ENCODE measurements at regions not wholly inside any gene's neighbourhood (a gene's known extent, or its start where the extent isn't known, plus 50 kb on each side); places are given as distances from the start of the nearest gene placed in this dataset.

- no peak for DNase-seq (ENCODE audit: low spot score)
These were observed 62.3 kb upstream of the PARVA start for GRCh38 chr11:12315024-12315423.

- no peak for DNase-seq (ENCODE audit: low spot score)
These were observed 60.9 kb upstream of the PARVA start for GRCh38 chr11:12316432-12316831.

- DNase-seq (ENCODE audit: low spot score) = no peak
These were observed 58.5 kb upstream of the PARVA start for GRCh38 chr11:12318791-12319438.

- DNase-seq (ENCODE audit: low spot score) = peak; percentile 23
These were observed 57.9 kb upstream of the PARVA start for GRCh38 chr11:12319461-12319951.

DNA sequence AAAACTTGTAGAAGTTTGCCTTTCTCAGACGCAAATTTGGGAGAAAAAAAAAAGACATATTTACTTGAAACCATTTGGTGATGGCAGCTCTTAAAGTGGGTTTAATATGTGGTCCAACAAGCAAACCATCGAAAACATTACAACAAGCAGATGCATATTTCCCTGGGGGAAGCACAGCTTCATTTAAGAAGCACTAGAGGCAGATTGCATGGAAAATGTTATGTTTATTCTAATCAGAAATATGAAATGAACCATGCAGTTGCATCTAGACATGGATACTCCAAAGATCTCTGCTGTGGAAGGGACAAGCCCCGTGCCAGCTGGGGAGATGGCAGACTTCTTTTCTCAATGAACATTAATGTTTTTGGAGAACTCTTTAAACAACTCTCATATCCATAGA, 57.4 kb upstream of the PARVA start:
- DNase-seq (ENCODE audit: low spot score) = no peak

DNA sequence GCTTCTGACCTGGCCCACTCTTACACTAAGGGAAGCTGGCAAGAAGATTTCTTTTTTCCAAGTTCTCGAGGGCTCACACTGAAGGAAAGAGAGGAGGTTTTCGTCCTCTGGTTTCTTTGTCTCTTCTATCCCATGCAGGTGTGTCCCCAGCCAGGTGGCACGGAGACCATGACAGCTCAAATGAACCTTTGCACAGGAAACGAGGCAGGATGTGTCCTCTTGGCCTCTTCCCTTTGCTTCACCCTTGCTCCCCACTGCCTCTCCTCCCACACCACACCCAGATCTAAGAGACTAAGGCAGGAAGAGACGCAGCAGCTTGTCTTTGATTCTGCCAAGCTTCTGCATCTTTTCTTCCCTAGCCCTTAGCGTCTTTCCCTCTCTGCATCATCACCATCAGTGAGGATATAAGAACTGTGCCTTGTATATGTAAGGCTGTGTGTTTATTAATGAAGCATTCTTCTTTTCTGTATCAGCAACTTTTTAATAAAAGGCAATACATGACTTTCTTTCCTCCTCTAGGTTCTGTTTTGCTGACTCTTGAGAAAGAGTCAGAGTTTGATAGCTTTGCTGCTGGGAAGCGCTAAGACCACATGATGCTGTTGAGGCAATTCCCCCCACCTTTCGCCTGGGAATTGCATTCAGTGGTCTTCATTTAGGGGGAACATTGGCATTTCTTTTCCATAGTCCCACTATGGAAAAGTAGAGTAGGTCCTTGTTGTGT, 56.0 kb upstream of the PARVA start:
- no peak for DNase-seq (ENCODE audit: low spot score)

DNA sequence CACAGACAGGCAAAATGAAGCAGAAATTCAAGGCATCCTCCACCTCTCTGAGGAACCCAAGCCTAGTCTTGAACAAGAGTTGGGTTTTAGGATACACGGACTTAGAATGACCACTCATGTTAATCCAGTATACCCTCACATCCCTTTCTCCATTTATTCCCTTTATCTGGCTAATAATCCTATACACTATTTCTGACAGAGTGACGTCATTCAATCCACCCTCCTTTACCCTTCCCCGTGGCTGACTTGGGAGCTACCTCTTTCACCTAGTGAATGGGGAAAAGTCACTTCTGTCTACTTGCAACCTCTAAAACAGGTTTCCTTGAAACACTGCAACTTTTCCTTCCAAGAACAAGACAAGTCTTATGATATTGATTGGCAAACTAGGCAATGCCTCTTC, 52.8 kb upstream of the PARVA start:
- no peak for DNase-seq (ENCODE audit: low spot score)
